HG02763 (cell line): ENCODE measurements at regions not wholly inside any gene's neighbourhood (a gene's known extent, or its start where the extent isn't known, plus 50 kb on each side); places are given as distances from the start of the nearest gene placed in this dataset.

Experiments
- ATAC-seq: cut with Tn5 transposase; IDR thresholded peaks from one replicate; pipeline ENCODE4 v1.9.1; 2021; ENCODE audit warnings: mild to moderate bottlenecking, moderate library complexity; ENCODE audit not compliant: unreplicated experiment

DNA sequence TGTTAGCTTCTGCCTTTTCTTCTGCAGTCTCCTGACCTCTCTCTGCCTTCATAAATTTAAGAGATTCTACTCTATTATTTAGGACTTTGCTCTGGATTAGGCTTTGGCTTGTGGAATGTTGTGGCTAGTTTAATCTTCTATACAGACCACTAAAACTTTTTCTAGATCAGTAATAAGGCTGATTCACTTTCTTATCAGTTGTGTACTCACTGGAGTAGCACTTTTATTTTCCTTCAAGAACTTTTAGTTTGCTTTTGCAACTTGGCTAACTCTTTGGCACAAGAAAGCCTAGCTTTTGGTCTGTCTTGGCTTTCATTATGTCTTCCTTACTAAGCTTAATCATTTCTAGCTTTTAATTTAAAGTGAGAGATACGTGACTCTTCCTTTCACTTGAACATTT is 265.5 kb upstream of the TBC1D5 start:
- no peak for ATAC-seq

DNA sequence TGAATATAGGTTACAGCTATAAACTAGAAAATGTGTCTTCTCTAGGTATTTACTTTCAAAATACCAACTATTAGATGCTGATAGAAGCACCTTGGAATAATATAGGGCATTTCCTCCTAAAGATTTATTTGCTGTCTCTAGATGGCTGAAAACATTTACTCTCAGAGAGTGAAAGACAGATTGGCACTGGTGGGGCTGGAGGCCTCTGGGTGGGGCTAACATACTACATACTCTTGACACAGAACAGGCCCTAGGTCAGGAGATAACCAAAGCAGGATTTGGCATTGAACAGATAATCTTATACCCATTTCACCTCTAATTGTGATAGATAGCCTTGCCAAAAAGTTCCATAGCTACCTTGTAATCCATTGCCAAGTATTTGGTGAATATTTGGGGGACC is 253.3 kb upstream of the TBC1D5 start:
- no peak for ATAC-seq

DNA sequence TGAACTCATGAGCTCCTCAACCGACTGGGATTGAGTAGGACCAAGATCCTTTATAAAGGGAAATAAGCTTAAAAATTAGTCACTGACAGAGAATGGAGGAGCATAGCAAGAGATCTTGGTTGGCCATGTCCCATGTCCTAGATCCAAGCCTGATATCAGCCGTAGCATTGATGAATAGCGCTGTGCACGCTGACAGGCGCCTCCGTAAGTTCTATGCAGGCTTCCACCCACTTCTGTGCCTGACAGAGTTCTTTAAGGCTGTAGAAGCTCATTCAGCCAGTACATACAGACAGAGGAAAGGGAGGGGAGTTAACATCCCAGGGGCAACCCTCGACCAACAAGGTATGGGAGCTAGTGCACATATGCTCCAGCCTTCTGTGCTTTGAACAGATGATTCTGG is 251.7 kb upstream of the TBC1D5 start:
- ATAC-seq, result no peak

- ATAC-seq, result no peak
These were observed 248.0 kb upstream of the TBC1D5 start for GRCh38 chr3:17990390-17990789.

DNA sequence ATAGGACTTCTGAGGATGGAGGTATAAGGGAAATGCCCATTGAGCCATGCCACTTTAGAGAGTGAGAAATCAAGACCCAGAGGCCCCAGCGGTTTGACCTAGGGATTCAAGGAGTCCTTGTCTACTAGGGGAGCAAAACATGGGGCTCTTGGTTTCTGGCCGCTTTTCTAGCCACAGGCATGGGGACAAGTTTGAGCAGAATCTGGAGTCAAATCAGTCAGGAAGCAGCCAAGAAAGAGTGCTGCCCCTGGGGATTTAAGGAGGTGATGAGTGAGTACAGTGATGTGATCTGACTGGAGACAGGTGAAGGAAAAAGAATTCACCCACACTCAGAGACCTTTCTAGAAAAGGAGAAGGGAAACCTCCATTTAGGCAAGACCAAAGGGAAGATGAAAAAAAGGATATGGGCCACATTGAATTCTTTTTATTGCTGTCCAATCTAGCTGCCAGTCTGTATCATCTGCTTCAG is 244.0 kb upstream of the TBC1D5 start:
- ATAC-seq, result no peak

DNA sequence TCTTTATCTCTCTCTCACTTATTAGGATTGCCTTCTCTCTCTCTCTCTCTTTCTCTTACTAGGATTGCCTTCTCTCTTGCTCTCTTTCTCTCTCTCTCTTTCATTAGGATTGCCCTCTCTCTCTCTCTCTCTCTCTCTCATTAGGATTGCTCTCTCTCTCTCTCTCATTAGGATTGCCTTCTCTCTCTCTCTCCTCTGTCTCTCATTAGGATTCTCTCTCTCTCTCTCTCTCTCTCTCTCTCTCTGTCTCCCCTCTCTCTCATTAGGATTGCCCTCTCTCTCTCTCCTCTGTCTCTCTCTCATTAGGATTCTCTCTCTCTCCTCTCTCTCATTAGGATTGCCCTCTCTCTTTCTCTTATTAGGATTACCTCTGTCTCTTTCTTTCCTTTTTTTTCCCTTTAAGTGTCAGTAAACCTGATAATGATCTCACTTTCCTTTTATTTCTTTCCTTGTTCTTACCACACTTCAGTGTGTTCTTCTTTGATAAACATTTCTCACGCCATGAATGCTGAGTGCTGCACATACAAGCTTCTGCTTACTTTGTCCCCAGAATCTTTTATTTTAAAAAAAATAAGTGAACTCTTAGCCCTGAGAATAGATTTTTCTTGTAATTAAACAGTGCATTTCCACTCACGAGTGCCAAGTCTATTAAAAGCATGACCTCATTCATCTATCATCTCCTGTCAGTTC is 243.4 kb upstream of the TBC1D5 start:
- ATAC-seq, result no peak

GRCh38 chr3:17983106-17983505 is 240.7 kb upstream of the TBC1D5 start:
- no peak for ATAC-seq

DNA sequence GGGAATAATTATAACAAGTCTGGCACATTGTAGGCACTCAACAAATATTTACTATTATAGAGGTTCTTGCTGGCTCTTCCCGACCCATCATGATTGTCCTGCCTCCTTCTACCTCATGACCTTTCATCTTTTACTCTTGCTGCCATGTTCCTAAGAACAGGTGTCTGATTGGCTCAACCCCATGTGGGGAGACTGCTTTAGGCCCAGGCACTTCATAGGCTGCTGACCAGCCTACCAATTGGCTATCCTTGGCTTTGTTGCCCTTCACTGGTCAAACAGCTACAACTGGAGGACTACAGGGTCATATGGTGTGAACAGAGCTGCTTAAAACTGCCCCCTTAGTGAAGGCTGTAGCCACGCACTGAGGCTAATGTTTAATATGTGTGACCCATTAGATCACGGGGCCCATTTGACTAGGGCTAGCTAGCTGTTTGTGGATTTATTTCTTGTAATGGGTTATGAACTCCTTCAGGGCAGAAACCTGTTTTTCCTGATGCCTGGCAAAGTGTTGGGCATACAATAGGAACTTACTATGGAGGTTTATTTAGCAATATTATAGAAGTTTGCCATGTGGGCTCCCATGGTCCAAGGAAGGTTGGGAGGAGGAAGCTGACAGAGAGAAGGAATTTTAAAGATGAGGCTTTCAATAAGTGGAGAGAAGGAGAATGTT is 239.9 kb upstream of the TBC1D5 start:
- ATAC-seq, result no peak

GRCh38 chr3:17980863-17981262 is 238.4 kb upstream of the TBC1D5 start:
- no peak for ATAC-seq

DNA sequence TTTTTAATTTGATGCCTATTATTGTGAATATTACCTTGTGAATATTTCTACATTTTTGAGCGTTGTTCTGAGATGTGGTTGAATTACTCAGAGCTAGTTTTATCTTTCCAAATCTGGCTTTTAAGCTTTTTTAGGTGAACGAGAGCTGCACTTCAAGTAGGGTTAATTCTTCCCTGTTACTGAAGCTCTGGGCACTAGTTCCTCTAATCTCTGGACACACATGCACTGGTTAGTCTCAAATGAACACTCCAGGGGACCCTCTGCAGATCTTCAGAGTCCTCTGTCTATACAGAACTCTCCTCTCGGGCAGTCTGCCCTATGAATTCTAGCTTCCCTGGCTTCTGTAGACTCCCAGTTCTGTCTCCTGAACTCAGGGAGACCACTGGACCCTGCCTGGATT is 237.5 kb upstream of the TBC1D5 start:
- no peak for ATAC-seq

GRCh38 chr3:17979252-17979651 is 236.8 kb upstream of the TBC1D5 start:
- no peak for ATAC-seq

- ATAC-seq, result no peak
These were observed 231.9 kb upstream of the TBC1D5 start for GRCh38 chr3:17974206-17974841.

DNA sequence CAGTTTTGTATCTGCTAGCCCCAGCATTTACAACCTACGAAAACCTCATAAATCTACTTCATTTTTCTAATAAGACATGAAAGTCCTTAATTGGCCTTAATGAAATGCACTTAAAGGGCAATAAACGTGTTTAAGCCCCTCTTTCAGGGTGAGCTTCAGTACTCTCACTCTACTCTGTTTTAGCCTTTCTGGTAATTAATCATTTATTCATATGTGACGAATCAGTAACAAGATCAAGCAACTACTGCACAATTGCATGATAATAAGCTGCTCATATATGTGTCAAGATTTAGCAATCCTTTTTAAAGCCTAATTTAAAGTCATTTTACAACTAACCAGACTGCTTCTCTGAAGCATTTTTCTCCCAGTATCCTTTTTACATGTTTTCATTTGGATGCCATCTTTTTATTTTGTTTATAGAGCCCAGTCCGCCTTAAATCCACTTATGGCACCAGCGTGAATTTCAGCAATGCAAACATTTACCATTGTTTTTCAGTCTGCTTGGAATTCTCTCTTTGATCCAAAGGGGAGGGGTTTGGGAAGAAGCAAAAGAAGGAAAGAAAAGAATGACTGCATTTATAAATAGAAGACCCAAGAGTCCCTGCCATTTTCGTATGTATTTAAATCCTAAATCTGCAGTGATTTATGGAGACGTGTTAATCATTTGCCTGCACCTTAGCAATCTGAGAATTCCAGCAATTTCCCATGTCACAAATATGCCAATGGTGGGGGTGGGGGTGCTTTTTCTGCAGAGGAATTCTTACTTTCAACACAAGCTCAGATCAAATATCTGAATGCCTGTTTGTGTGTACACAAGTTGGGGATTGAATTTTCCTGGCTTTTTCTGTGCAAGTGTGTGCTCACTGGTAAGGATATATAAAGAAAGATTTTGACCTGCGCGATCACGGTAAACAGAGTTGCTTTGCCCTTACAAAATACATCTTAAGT is 230.8 kb upstream of the TBC1D5 start:
- ATAC-seq, result no peak

DNA sequence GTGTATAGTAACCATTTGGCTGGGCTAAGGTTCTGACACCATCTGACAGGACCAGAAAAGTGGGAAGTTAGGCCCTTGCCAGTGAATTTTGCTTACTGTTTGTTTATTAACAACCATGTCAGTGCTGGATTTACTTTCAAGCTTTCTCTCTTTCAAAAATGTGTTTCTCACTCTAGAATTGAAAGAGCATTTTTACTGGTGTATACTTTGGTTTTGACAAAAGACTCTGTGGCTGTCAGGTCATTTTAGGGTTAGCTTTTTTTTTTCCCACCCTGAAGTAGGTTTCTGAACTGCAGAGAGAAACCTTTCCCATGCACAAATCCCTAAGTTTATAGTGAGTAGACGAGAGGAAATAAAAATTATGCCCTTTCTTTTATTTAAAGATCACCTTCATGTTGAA is 230.0 kb upstream of the TBC1D5 start:
- no peak for ATAC-seq

DNA sequence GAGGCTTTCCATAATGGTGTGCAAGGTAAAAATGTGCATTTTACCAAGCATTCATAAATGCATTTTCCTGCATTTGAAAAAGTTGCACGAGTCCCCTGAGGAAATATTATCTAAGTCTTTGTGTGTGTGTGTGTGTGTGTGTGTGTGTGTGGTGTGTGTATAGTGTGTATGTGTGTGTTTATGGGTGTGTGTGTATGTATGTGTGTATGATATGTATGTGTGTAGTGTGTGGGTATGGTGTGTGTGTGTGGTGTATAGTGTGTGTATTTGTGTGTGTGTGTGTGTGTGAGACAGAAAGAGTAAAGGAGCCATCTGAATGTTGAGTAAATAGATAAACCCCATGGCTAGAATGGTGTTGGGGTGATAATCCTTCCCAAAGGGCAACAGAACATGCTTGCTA is 229.6 kb upstream of the TBC1D5 start:
- ATAC-seq, result no peak

DNA sequence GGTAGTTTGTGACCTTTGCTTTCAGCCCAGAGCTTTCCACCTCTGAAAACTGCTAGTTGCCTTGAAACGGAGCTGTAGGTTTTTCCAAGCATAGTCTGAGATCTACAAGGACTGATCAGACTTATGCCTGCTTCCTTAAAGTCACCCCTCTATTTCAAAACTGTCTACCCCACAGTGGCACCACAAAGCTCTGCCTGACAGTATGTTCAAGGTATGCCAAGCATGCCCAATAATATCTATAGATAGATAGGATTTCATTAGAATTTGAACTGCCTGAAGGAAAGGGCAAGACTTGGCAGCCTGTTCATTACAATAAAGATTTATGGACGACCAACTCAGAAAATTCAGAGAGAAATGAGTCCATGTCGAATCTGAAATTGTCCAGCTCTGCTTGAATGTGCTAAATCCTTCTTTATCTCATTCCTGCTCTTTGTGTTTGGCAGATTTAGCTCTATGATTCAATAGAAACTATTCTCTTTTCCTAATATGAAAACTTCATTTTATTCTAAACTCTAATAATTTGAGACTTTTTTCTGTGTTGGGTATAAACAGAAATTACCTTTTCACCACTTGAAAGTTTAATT is 227.6 kb upstream of the TBC1D5 start:
- no peak for ATAC-seq

GRCh38 chr3:17969244-17969643 is 226.8 kb upstream of the TBC1D5 start:
- ATAC-seq, result no peak

DNA sequence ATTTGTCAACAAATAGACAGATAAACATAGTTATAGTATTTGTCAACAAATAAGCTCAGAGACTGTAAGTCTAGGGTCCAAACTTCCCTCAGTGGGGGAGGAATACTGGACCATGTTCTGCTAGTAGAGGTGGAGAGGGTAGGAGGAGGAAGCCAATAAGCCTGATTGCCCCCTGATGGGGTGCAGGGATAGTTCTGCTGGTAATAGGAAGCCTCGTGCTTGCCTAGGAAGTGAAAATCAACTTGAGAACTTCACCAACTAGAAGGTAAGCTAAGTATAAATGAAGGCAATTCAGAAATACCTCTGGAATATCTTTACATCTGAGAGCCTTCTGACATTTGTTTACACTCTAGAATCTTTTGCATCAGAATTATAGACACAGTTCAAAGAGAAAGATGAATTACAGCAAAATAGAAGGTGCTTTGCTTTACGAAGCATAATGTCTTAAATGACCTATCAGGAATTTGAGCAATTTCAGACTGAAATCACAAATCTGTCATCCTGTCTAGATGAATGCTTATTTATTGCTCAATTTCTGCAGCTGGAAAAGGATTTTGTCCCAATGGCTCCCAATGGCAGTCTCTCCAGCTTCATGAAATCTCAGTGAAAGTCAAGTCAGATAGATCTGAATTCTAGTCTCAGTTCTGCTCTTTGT is 225.6 kb upstream of the TBC1D5 start:
- no peak for ATAC-seq

DNA sequence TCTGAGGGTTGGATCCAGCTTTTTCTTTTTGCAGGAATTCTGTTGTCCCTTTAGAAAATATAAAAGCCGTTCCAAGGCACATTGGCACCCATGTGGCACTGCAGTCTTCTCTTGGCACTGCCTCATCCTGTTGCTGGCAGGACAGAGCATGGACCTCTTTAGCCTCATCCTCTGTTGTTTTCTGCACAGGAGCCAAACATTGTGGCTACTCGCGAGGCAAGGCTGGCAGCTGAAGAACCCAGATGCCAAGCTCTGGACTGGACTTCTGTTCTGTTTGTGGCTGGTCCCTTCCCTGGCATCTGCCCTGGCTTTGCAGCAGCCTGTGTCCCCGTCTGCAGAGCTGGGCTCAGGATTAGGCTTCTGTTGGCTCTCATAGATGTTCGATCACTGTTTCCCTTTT is 224.7 kb upstream of the TBC1D5 start:
- ATAC-seq, result no peak

- no peak for ATAC-seq
These were observed 222.9 kb upstream of the TBC1D5 start for GRCh38 chr3:17965331-17965730.
